Loucy (cell line): ENCODE measurements at regions not wholly inside any gene's neighbourhood (a gene's known extent, or its start where the extent isn't known, plus 50 kb on each side); places are given as distances from the start of the nearest gene placed in this dataset.

Experiments
- H2AFZ ChIP-seq: fragments of 200-600 bp; sonication (generic); 2 replicates; pipeline ENCODE4 v1.6.0; 2016; ENCODE audit warnings: antibody characterized with exemption, mild to moderate bottlenecking, low read length, moderate library complexity
- H3F3A ChIP-seq: fragments of 200-600 bp; 2 replicates; pipeline ENCODE4 v1.6.0; 2016; ENCODE audit warnings: antibody characterized with exemption, low read depth, mild to moderate bottlenecking
- H3K27me3 ChIP-seq: fragments of 200-600 bp; sonication (generic); 2 replicates; pipeline ENCODE4 v1.6.1; 2014; ENCODE audit warnings: low read length, mild to moderate bottlenecking; ENCODE audit not compliant: insufficient read depth, poor library complexity, severe bottlenecking
- H3K36me3 ChIP-seq: fragments of 200-600 bp; sonication (generic); 2 replicates; pipeline ENCODE4 v1.6.1; 2016; ENCODE audit warnings: low read length; ENCODE audit not compliant: insufficient read depth
- H3K4me1 ChIP-seq: fragments of 200-600 bp; sonication (generic); 2 replicates; pipeline ENCODE4 v1.5.1; 2014; ENCODE audit warnings: low read length, mild to moderate bottlenecking; ENCODE audit not compliant: insufficient read depth, poor library complexity, severe bottlenecking
- H3K4me2 ChIP-seq: fragments of 200-600 bp; sonication (generic); 2 replicates; pipeline ENCODE4 v1.6.0; 2014; ENCODE audit warnings: antibody characterized with exemption, low read length, low read depth, mild to moderate bottlenecking; ENCODE audit not compliant: poor library complexity, severe bottlenecking
- H3K4me3 ChIP-seq: fragments of 200-600 bp; sonication (generic); 2 replicates; pipeline ENCODE4 v1.5.1; 2014; ENCODE audit warnings: low read length, mild to moderate bottlenecking, mixed read lengths; ENCODE audit not compliant: poor library complexity, severe bottlenecking
- H3K79me2 ChIP-seq: fragments of 200-600 bp; sonication (generic); 2 replicates; pipeline ENCODE4 v1.6.1; 2014; ENCODE audit warnings: low read length; ENCODE audit not compliant: insufficient read depth
- H3K9ac ChIP-seq: fragments of 200-600 bp; sonication (generic); 2 replicates; pipeline ENCODE4 v1.6.0; 2014; ENCODE audit warnings: mild to moderate bottlenecking, low read depth, low read length, moderate library complexity; ENCODE audit not compliant: poor library complexity, severe bottlenecking
- H3K9me2 ChIP-seq: fragments of 200-600 bp; sonication (generic); replicated peaks from 2 replicates; pipeline ENCODE4 v1.6.1; 2016; ENCODE audit warnings: low read depth, low read length, mixed read lengths
- H3K9me3 ChIP-seq: fragments of 200-600 bp; sonication (generic); 2 replicates; pipeline ENCODE4 v1.6.1; 2014; ENCODE audit warnings: mild to moderate bottlenecking, antibody characterized with exemption, low read length, low read depth; ENCODE audit not compliant: insufficient read depth
- H4K20me1 ChIP-seq: fragments of 200-600 bp; sonication (generic); 2 replicates; pipeline ENCODE4 v1.6.0; 2014; ENCODE audit warnings: antibody characterized with exemption, low read length, mild to moderate bottlenecking; ENCODE audit not compliant: insufficient read depth, poor library complexity, severe bottlenecking
- EZH2phosphoT487 ChIP-seq: fragments of 200-600 bp; IDR thresholded peaks from 2 replicates; pipeline ENCODE4 v1.6.1; 2018; ENCODE audit warnings: antibody characterized with exemption, mild to moderate bottlenecking, moderate library complexity, borderline replicate concordance
- TF ChIP-seq, protein P1 (sequence below): fragments of 200-600 bp; sonication (generic); conservative IDR thresholded peaks from 2 replicates; pipeline ENCODE4 v1.5.1; 2014; ENCODE audit warnings: mild to moderate bottlenecking, antibody characterized with exemption, low read length

GRCh38 chr2:18093196-18093595 lies 214.7 kb downstream of the KCNS3 start:
- no peaks in the 10 kb centered on the region for H4K20me1 ChIP-seq
- H3K4me2 ChIP-seq: no peak overlapping the region
- no peaks in the 10 kb centered on the region for H3K79me2 ChIP-seq
- H3K9me3 ChIP-seq: no peaks in the 10 kb centered on the region
- no peak overlapping the region for H3K9ac ChIP-seq
- H3K27me3 ChIP-seq: no peaks in the 10 kb centered on the region
- TF ChIP-seq, protein P1, sequence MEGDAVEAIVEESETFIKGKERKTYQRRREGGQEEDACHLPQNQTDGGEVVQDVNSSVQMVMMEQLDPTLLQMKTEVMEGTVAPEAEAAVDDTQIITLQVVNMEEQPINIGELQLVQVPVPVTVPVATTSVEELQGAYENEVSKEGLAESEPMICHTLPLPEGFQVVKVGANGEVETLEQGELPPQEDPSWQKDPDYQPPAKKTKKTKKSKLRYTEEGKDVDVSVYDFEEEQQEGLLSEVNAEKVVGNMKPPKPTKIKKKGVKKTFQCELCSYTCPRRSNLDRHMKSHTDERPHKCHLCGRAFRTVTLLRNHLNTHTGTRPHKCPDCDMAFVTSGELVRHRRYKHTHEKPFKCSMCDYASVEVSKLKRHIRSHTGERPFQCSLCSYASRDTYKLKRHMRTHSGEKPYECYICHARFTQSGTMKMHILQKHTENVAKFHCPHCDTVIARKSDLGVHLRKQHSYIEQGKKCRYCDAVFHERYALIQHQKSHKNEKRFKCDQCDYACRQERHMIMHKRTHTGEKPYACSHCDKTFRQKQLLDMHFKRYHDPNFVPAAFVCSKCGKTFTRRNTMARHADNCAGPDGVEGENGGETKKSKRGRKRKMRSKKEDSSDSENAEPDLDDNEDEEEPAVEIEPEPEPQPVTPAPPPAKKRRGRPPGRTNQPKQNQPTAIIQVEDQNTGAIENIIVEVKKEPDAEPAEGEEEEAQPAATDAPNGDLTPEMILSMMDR: no peak
- TF ChIP-seq EZH2phosphoT487: no peak
- no peaks in the 10 kb centered on the region for H3F3A ChIP-seq
- H3K4me3 ChIP-seq: no peak overlapping the region
- no peak overlapping the region for H2AFZ ChIP-seq
- H3K4me1 ChIP-seq: no peaks in the 10 kb centered on the region
- no peaks in the 10 kb centered on the region for H3K36me3 ChIP-seq
- H3K9me2 ChIP-seq: no peaks in the 10 kb centered on the region

- Histone ChIP-seq H3K4me3 (no peak overlapping the region), H3K79me2 (no peaks in the 10 kb centered on the region), H3K4me1 (no peaks in the 10 kb centered on the region), H3K36me3 (no peaks in the 10 kb centered on the region), H3K9me2 (no peaks in the 10 kb centered on the region), H3K4me2 (no peak overlapping the region), H3K9ac (no peak overlapping the region), H3K9me3 (no peaks in the 10 kb centered on the region), H3F3A (no peaks in the 10 kb centered on the region), H3K27me3 (no peaks in the 10 kb centered on the region), H2AFZ (no peak overlapping the region), H4K20me1 (no peaks in the 10 kb centered on the region)
- TF ChIP-seq, protein P1: no peak
- TF ChIP-seq EZH2phosphoT487: no peak
Observed at GRCh38 chr2:18092760-18093159, 214.3 kb downstream of the KCNS3 start.

GRCh38 chr2:18085593-18085992 lies 207.1 kb downstream of the KCNS3 start:
- H3K27me3 ChIP-seq: no peaks in the 10 kb centered on the region
- no peaks in the 10 kb centered on the region for H3K4me1 ChIP-seq
- no peaks in the 10 kb centered on the region for H3F3A ChIP-seq
- no peak overlapping the region for H2AFZ ChIP-seq
- H4K20me1 ChIP-seq: no peaks in the 10 kb centered on the region
- no peaks in the 10 kb centered on the region for H3K9me3 ChIP-seq
- H3K4me2 ChIP-seq: no peak overlapping the region
- H3K9me2 ChIP-seq: no peaks in the 10 kb centered on the region
- no peak overlapping the region for H3K9ac ChIP-seq
- no peaks in the 10 kb centered on the region for H3K79me2 ChIP-seq
- H3K4me3 ChIP-seq: no peak overlapping the region
- no peak for TF ChIP-seq EZH2phosphoT487
- TF ChIP-seq, protein P1: no peak
- no peaks in the 10 kb centered on the region for H3K36me3 ChIP-seq
